Fibroblast of villous mesenchyme (primary cell): ENCODE measurements at regions not wholly inside any gene's neighbourhood (a gene's known extent, or its start where the extent isn't known, plus 50 kb on each side); places are given as distances from the start of the nearest gene placed in this dataset.

ENCODE experiments used
- DNase-seq: peaks from one replicate; pipeline ENCODE4 v3.0.0-alpha.2; 2010; ENCODE audit warnings: low read depth
- H3K4me3 ChIP-seq: 2 replicates; pipeline ENCODE4 v1.5.1; 2011; ENCODE audit warnings: low read depth, mild to moderate bottlenecking, low read length
- CTCF ChIP-seq: IDR thresholded peaks from 2 replicates; pipeline ENCODE4 v1.5.1; 2012; ENCODE audit warnings: low read depth, mild to moderate bottlenecking, low read length; ENCODE audit not compliant: insufficient read depth

GRCh38 chr1:42044346-42044745, 108.9 kb upstream of the GUCA2B start:
- TF ChIP-seq CTCF: no peak
- H3K4me3 ChIP-seq: no peak overlapping the region
- no peak for DNase-seq

- no peak for TF ChIP-seq CTCF
- DNase-seq: no peak
- H3K4me3 ChIP-seq: no peak overlapping the region
Observed at GRCh38 chr1:42043811-42044210, 109.4 kb upstream of the GUCA2B start.

- TF ChIP-seq CTCF: no peak
- DNase-seq: no peak
- H3K4me3 ChIP-seq: no peak overlapping the region
Observed at GRCh38 chr1:42043182-42043581, 110.0 kb upstream of the GUCA2B start.

- no peak overlapping the region for H3K4me3 ChIP-seq
- TF ChIP-seq CTCF: no peak
- DNase-seq: no peak
Observed at GRCh38 chr1:42041031-42041430, 112.2 kb upstream of the GUCA2B start.

- TF ChIP-seq CTCF: no peak
- DNase-seq: no peak
- H3K4me3 ChIP-seq: no peak overlapping the region
Observed at GRCh38 chr1:42040159-42040558, 113.1 kb upstream of the GUCA2B start.

GRCh38 chr1:42038261-42038660, 114.9 kb upstream of the GUCA2B start:
- TF ChIP-seq CTCF: no peak
- no peak for DNase-seq
- H3K4me3 ChIP-seq: no peak overlapping the region

GRCh38 chr1:42037586-42037985, 115.6 kb upstream of the GUCA2B start:
- H3K4me3 ChIP-seq: no peak overlapping the region
- no peak for TF ChIP-seq CTCF
- no peak for DNase-seq
